HG02610 (cell line): ENCODE measurements at regions not wholly inside any gene's neighbourhood (a gene's known extent, or its start where the extent isn't known, plus 50 kb on each side); places are given as distances from the start of the nearest gene placed in this dataset.
"Not testable (repeated sequence)": the region's sequence is repeated elsewhere in the genome, so short reads cannot be mapped to it uniquely, and the experiment has no call there.

ENCODE experiments used
- ATAC-seq: cut with Tn5 transposase; IDR thresholded peaks from one replicate; pipeline ENCODE4 v1.9.1; 2021; ENCODE audit warnings: mild to moderate bottlenecking, moderate library complexity; ENCODE audit not compliant: unreplicated experiment

- ATAC-seq: not testable (repeated sequence)
Observed at GRCh38 chr2:89246620-89247019, 555.1 kb downstream of the RPIA start.

- ATAC-seq: not testable (repeated sequence)
Observed at GRCh38 chr2:89255013-89255412, 563.5 kb downstream of the RPIA start.

GRCh38 chr2:89273443-89273842 lies 582.0 kb downstream of the RPIA start:
- not testable (repeated sequence) for ATAC-seq

GRCh38 chr2:89280536-89280935 lies 589.1 kb downstream of the RPIA start:
- not testable (repeated sequence) for ATAC-seq

- not testable (repeated sequence) for ATAC-seq
Observed at GRCh38 chr2:89286448-89287080, 595.1 kb downstream of the RPIA start.

- ATAC-seq: not testable (repeated sequence)
Observed at GRCh38 chr2:89287084-89287483, 595.6 kb downstream of the RPIA start.

- not testable (repeated sequence) for ATAC-seq
Observed at GRCh38 chr2:89291717-89292298, 600.3 kb downstream of the RPIA start.

GRCh38 chr2:89293399-89293798 lies 601.9 kb downstream of the RPIA start:
- ATAC-seq: not testable (repeated sequence)

GRCh38 chr2:89294335-89294734 lies 602.9 kb downstream of the RPIA start:
- ATAC-seq: not testable (repeated sequence)

GRCh38 chr2:89296820-89297398 lies 605.4 kb downstream of the RPIA start:
- ATAC-seq: not testable (repeated sequence)

- ATAC-seq: peak; percentile 76
Observed at GRCh38 chr2:89299196-89299595, 607.7 kb downstream of the RPIA start.

- not testable (repeated sequence) for ATAC-seq
Observed at GRCh38 chr2:89305623-89306022, 614.1 kb downstream of the RPIA start.

- not testable (repeated sequence) for ATAC-seq
Observed at GRCh38 chr2:89306869-89307637, 615.6 kb downstream of the RPIA start.

GRCh38 chr2:89318990-89319389 lies 627.5 kb downstream of the RPIA start:
- ATAC-seq: peak; percentile 44

GRCh38 chr2:89325894-89326293 lies 634.4 kb downstream of the RPIA start:
- ATAC-seq: not testable (repeated sequence)

GRCh38 chr2:89326455-89326854 lies 635.0 kb downstream of the RPIA start:
- not testable (repeated sequence) for ATAC-seq

- ATAC-seq: not testable (repeated sequence)
Observed at GRCh38 chr2:89328790-89329189, 637.3 kb downstream of the RPIA start.
